PC-3 (cell line): ENCODE measurements at regions not wholly inside any gene's neighbourhood (a gene's known extent, or its start where the extent isn't known, plus 50 kb on each side); places are given as distances from the start of the nearest gene placed in this dataset.

ENCODE experiments used
- ATAC-seq: fragments of 200-7000 bp; cut with Tn5 transposase; 2 replicates; pipeline ENCODE4 v1.9.1; 2020; ENCODE audit warnings: mild to moderate bottlenecking, moderate library complexity
- BruUV-seq: library from RNA; stranded (reverse); fragments of 400-500 nt; replicated peaks from 2 replicates; lab custom pipeline; 2021; lab: Mats Ljungman, UMichigan
- CTCF ChIA-PET: fragments of 300-600 bp; sonication (Branson Sonifier 250); formaldehyde crosslinking; loops from one replicate; lab custom pipeline; 2022; ENCODE audit warnings: antibody characterized with exemption; lab: Charles Lee
- POLR2A ChIA-PET: fragments of 300-600 bp; sonication (Branson Sonifier 250); formaldehyde crosslinking; loops from one replicate; lab custom pipeline; 2022; ENCODE audit warnings: antibody characterized with exemption; ENCODE audit not compliant: unreplicated experiment; lab: Charles Lee
- DNase-seq: peaks from one replicate; pipeline ENCODE4 v3.0.0-alpha.2; 2015
- H2AFZ ChIP-seq: fragments of 300-600 bp; sonication (generic); 2 replicates; pipeline ENCODE4 v1.6.0; 2016; ENCODE audit warnings: antibody characterized with exemption, low read length
- H3F3A ChIP-seq: fragments of 300-600 bp; sonication (generic); one replicate; pipeline ENCODE4 v1.6.0; 2017; ENCODE audit warnings: antibody characterized with exemption, low read length, control low read depth, mild to moderate bottlenecking; ENCODE audit not compliant: unreplicated experiment
- H3K27ac ChIP-seq: fragments of 300-600 bp; sonication (generic); 2 replicates; pipeline ENCODE4 v1.5.1; 2016; ENCODE audit warnings: mild to moderate bottlenecking, low read length
- H3K27me3 ChIP-seq: fragments of 300-600 bp; sonication (generic); 2 replicates; pipeline ENCODE4 v1.6.1; 2016; ENCODE audit warnings: low read length, mixed read lengths
- H3K36me3 ChIP-seq: fragments of 300-600 bp; sonication (generic); 2 replicates; pipeline ENCODE4 v1.6.1; 2016; ENCODE audit warnings: low read depth, mixed run types, low read length, mixed read lengths
- H3K4me1 ChIP-seq: fragments of 300-600 bp; sonication (generic); 2 replicates; pipeline ENCODE4 v1.5.1; 2016; ENCODE audit warnings: low read length; ENCODE audit not compliant: insufficient read depth
- H3K4me2 ChIP-seq: fragments of 300-600 bp; sonication (generic); 2 replicates; pipeline ENCODE4 v1.6.0; 2016; ENCODE audit warnings: low read length
- H3K4me3 ChIP-seq: fragments of 300-600 bp; sonication (generic); 2 replicates; pipeline ENCODE4 v1.5.1; 2016; ENCODE audit warnings: mild to moderate bottlenecking, low read length, mixed read lengths
- H3K79me2 ChIP-seq: fragments of 300-600 bp; sonication (generic); 2 replicates; pipeline ENCODE4 v1.6.1; 2017; ENCODE audit warnings: low read length, mixed read lengths
- H3K9ac ChIP-seq: fragments of 300-600 bp; sonication (generic); 2 replicates; pipeline ENCODE4 v1.6.0; 2016; ENCODE audit warnings: mild to moderate bottlenecking, low read length
- H3K9me2 ChIP-seq: fragments of 300-600 bp; sonication (generic); replicated peaks from 2 replicates; pipeline ENCODE4 v1.6.1; 2016; ENCODE audit warnings: mixed run types, low read length, mixed read lengths
- H3K9me3 ChIP-seq: fragments of 300-600 bp; sonication (generic); 2 replicates; pipeline ENCODE4 v1.6.1; 2016; ENCODE audit warnings: low read length, mixed read lengths
- H4K20me1 ChIP-seq: fragments of 300-600 bp; sonication (generic); 2 replicates; pipeline ENCODE4 v1.6.1; 2016; ENCODE audit warnings: low read length, mixed read lengths
- CTCF ChIP-seq: fragments of 300-600 bp; sonication (generic); conservative IDR thresholded peaks from 2 replicates; pipeline ENCODE4 v1.5.1; 2017; ENCODE audit warnings: antibody characterized with exemption, low read depth, mild to moderate bottlenecking, low read length
- EZH2 ChIP-seq: fragments of 300-600 bp; sonication (generic); IDR thresholded peaks from one replicate; pipeline ENCODE4 v1.6.1; 2017; ENCODE audit warnings: antibody characterized with exemption, mild to moderate bottlenecking, low read length; ENCODE audit not compliant: unreplicated experiment
- EZH2phosphoT487 ChIP-seq: fragments of 300-600 bp; sonication (generic); IDR thresholded peaks from 2 replicates; pipeline ENCODE4 v1.6.1; 2018; ENCODE audit warnings: mild to moderate bottlenecking, antibody characterized with exemption, low read length, borderline replicate concordance
- intact Hi-C: fragments of 100-400 bp; cut with micrococcal nuclease; formaldehyde crosslinking; loops from 2 replicates; pipeline ENCODE4 v1.9.0; 2023

- no TSS peak for BruUV-seq
- H3K36me3 ChIP-seq: no peaks in the 10 kb centered on the region
These were observed 1446.4 kb upstream of the WWC1 start for GRCh38 chr5:166845044-166845443.

GRCh38 chr5:166856791-166857190 lies 1434.7 kb upstream of the WWC1 start:
- no peak for TF ChIP-seq CTCF
- TF ChIP-seq EZH2: no peak
- TF ChIP-seq EZH2phosphoT487: no peak
- Histone ChIP-seq H3K9me2 (no peaks in the 10 kb centered on the region), H3K4me2 (no peak overlapping the region), H3K79me2 (no peaks in the 10 kb centered on the region), H3K27me3 (no peaks in the 10 kb centered on the region), H3K9me3 (no peaks in the 10 kb centered on the region), H3K4me1 (no peaks in the 10 kb centered on the region), H2AFZ (no peak overlapping the region), H3K9ac (no peak overlapping the region), H3K27ac (no peak overlapping the region), H3F3A (no peaks in the 10 kb centered on the region), H3K4me3 (no peak overlapping the region), H4K20me1 (no peaks in the 10 kb centered on the region), H3K36me3 (no peaks in the 10 kb centered on the region)
- POLR2A ChIA-PET: no interaction called here
- intact Hi-C loops: no loop called here
- BruUV-seq: no TSS peak
- DNase-seq: no peak
- no peak for ATAC-seq
- CTCF ChIA-PET: no interaction called here

More at GRCh38 chr5:166845044-166845443, 1446.4 kb upstream of the WWC1 start:
- H3K27me3 ChIP-seq: no peaks in the 10 kb centered on the region
- H3K27ac ChIP-seq: no peak overlapping the region
- no peaks in the 10 kb centered on the region for H3K9me2 ChIP-seq
- H3K9ac ChIP-seq: no peak overlapping the region
- ChIA-PET CTCF (no interaction called here), POLR2A (no interaction called here)
- no peak overlapping the region for H3K4me2 ChIP-seq
- no peaks in the 10 kb centered on the region for H3K4me1 ChIP-seq
- no peaks in the 10 kb centered on the region for H3F3A ChIP-seq
- H3K9me3 ChIP-seq: 0 out of 2 replicates have a peak, but pooled peaks cover 5% of the 10 kb centered on the region
- TF ChIP-seq CTCF (no peak), EZH2 (no peak), EZH2phosphoT487 (no peak)
- no peak overlapping the region for H2AFZ ChIP-seq
- no peak overlapping the region for H3K4me3 ChIP-seq
- intact Hi-C loops: no loop called here
- no peaks in the 10 kb centered on the region for H3K79me2 ChIP-seq
- no peak for ATAC-seq
- no peaks in the 10 kb centered on the region for H4K20me1 ChIP-seq
- DNase-seq: no peak

GRCh38 chr5:166860426-166860825 lies 1431.0 kb upstream of the WWC1 start:
- Histone ChIP-seq H3K9ac (no peak overlapping the region), H3F3A (no peaks in the 10 kb centered on the region), H3K9me3 (no peaks in the 10 kb centered on the region), H3K4me2 (no peak overlapping the region), H3K79me2 (no peaks in the 10 kb centered on the region), H3K36me3 (no peaks in the 10 kb centered on the region), H4K20me1 (no peaks in the 10 kb centered on the region), H3K27me3 (no peaks in the 10 kb centered on the region), H3K4me1 (no peaks in the 10 kb centered on the region), H3K9me2 (no peaks in the 10 kb centered on the region), H2AFZ (no peak overlapping the region), H3K4me3 (no peak overlapping the region), H3K27ac (no peak overlapping the region)
- no TSS peak for BruUV-seq
- CTCF ChIA-PET: no interaction called here
- TF ChIP-seq EZH2phosphoT487 (no peak), CTCF (no peak), EZH2 (no peak)
- no peak for ATAC-seq
- intact Hi-C loops: no loop called here
- POLR2A ChIA-PET: no interaction called here
- no peak for DNase-seq
